ENCODE measurements at regions not wholly inside any gene's neighbourhood (a gene's known extent, or its start where the extent isn't known, plus 50 kb on each side); places are given as distances from the start of the nearest gene placed in this dataset.

GRCh38 chr10:10389182-10389581 lies 628.5 kb upstream of the CELF2 start:
- Histone ChIP-seq H3K9me3 (replicated peaks in 1 of 2; ENCODE audit: control insufficient read depth in 2 of 2, insufficient read depth in 1 of 2, low read depth in 1 of 2, low read length in 2 of 2) (no peaks in the 10 kb centered on the region), H2BK5ac (ENCODE audit: low read length) (no peak overlapping the region), H2AK5ac (ENCODE audit: low read depth, low read length) (no peak overlapping the region), H3K27me3 (ENCODE audit: control insufficient read depth in 3 of 3, insufficient read depth in 3 of 3, low read depth in 1 of 3, low read length in 3 of 3) (no peaks in the 10 kb centered on the region), H3K4me3 (ENCODE audit: low read length in 2 of 2) (no peak overlapping the region), H4K8ac (ENCODE audit: low read depth, low read length) (no peak overlapping the region), H3K27ac (replicated peaks; ENCODE audit: low read length) (no peak overlapping the region), H3K9ac (ENCODE audit: low read depth, low read length, poor library complexity) (no peak overlapping the region), H2BK120ac (ENCODE audit: low read depth, low read length) (no peak overlapping the region), H3K14ac (ENCODE audit: low read length) (no peak overlapping the region), H3K23ac (ENCODE audit: low read depth, low read length, poor library complexity) (no peak overlapping the region), H3K4me1 (ENCODE audit: control insufficient read depth in 2 of 2, insufficient read depth in 1 of 2, low read depth in 1 of 2, low read length in 2 of 2) (no peaks in the 10 kb centered on the region), H3K4me2 (ENCODE audit: insufficient read depth, low read length, poor library complexity, severe bottlenecking) (no peak overlapping the region), H3K4ac (ENCODE audit: low read length) (no peak overlapping the region), H2AFZ (ENCODE audit: low read length) (no peak overlapping the region), H2BK12ac (ENCODE audit: low read length) (no peak overlapping the region), H3K18ac (ENCODE audit: low read length) (no peak overlapping the region), H3K36me3 (replicated peaks in 1 of 2; ENCODE audit: control insufficient read depth in 2 of 2, insufficient read depth in 2 of 2, low read length in 2 of 2) (no peaks in the 10 kb centered on the region), H2BK15ac (ENCODE audit: low read length) (no peak overlapping the region), H4K91ac (ENCODE audit: low read depth, low read length, poor library complexity) (no peak overlapping the region), H3K79me1 (ENCODE audit: low read depth, low read length) (peaks cover 1% of the 10 kb centered on the region)
- no peak for DNase-seq (ENCODE audit: low spot score)
- no CpG with 5 or more reads among the region's 4 CpGs for WGBS, 2 donors (ENCODE audit: extremely low coverage in 2 of 2, insufficient read length in 2 of 2, insufficient replicate concordance in 1 of 2)

GRCh38 chr10:10392511-10392910 lies 625.2 kb upstream of the CELF2 start:
- no peaks in the 10 kb centered on the region for H3K27me3 ChIP-seq (ENCODE audit: control insufficient read depth in 3 of 3, insufficient read depth in 3 of 3, low read depth in 1 of 3, low read length in 3 of 3)
- DNase-seq (ENCODE audit: low spot score), result no peak

GRCh38 chr10:10394933-10395658 lies 622.6 kb upstream of the CELF2 start:
- no CpG with 5 or more reads among the region's 4 CpGs for WGBS, 2 donors (ENCODE audit: extremely low coverage in 2 of 2, insufficient read length in 2 of 2, insufficient replicate concordance in 1 of 2)
- Histone ChIP-seq H3K9ac (ENCODE audit: low read depth, low read length, poor library complexity) (no peak overlapping the region), H3K27ac (replicated peaks; ENCODE audit: low read length) (no peak overlapping the region), H2BK5ac (ENCODE audit: low read length) (no peak overlapping the region), H3K4me2 (ENCODE audit: insufficient read depth, low read length, poor library complexity, severe bottlenecking) (no peak overlapping the region), H2AK5ac (ENCODE audit: low read depth, low read length) (no peak overlapping the region), H3K18ac (ENCODE audit: low read length) (no peak overlapping the region), H3K9me3 (replicated peaks in 1 of 2; ENCODE audit: control insufficient read depth in 2 of 2, insufficient read depth in 1 of 2, low read depth in 1 of 2, low read length in 2 of 2) (peaks cover 0 to 3% of the 10 kb centered on the region in 2 donors), H3K27me3 (ENCODE audit: control insufficient read depth in 3 of 3, insufficient read depth in 3 of 3, low read depth in 1 of 3, low read length in 3 of 3) (no peaks in the 10 kb centered on the region), H2AFZ (ENCODE audit: low read length) (no peak overlapping the region), H4K91ac (ENCODE audit: low read depth, low read length, poor library complexity) (no peak overlapping the region), H3K14ac (ENCODE audit: low read length) (no peak overlapping the region), H3K4me1 (ENCODE audit: control insufficient read depth in 2 of 2, insufficient read depth in 1 of 2, low read depth in 1 of 2, low read length in 2 of 2) (no peaks in the 10 kb centered on the region), H3K79me1 (ENCODE audit: low read depth, low read length) (no peaks in the 10 kb centered on the region), H2BK120ac (ENCODE audit: low read depth, low read length) (no peak overlapping the region), H3K23ac (ENCODE audit: low read depth, low read length, poor library complexity) (no peak overlapping the region), H3K36me3 (replicated peaks in 1 of 2; ENCODE audit: control insufficient read depth in 2 of 2, insufficient read depth in 2 of 2, low read length in 2 of 2) (no peaks in the 10 kb centered on the region), H3K4ac (ENCODE audit: low read length) (no peak overlapping the region), H2BK15ac (ENCODE audit: low read length) (no peak overlapping the region), H3K4me3 (ENCODE audit: low read length in 2 of 2) (no peak overlapping the region), H4K8ac (ENCODE audit: low read depth, low read length) (no peak overlapping the region), H2BK12ac (ENCODE audit: low read length) (no peak overlapping the region)
- no peak for DNase-seq (ENCODE audit: low spot score)

More at GRCh38 chr10:10392511-10392910, 625.2 kb upstream of the CELF2 start:
- Histone ChIP-seq H4K8ac (ENCODE audit: low read depth, low read length) (no peak overlapping the region), H3K23ac (ENCODE audit: low read depth, low read length, poor library complexity) (no peak overlapping the region), H3K36me3 (replicated peaks in 1 of 2; ENCODE audit: control insufficient read depth in 2 of 2, insufficient read depth in 2 of 2, low read length in 2 of 2) (no peaks in the 10 kb centered on the region), H2BK5ac (ENCODE audit: low read length) (no peak overlapping the region), H3K9ac (ENCODE audit: low read depth, low read length, poor library complexity) (no peak overlapping the region), H2BK12ac (ENCODE audit: low read length) (no peak overlapping the region), H3K4me2 (ENCODE audit: insufficient read depth, low read length, poor library complexity, severe bottlenecking) (no peak overlapping the region), H3K27ac (replicated peaks; ENCODE audit: low read length) (no peak overlapping the region), H2AFZ (ENCODE audit: low read length) (no peak overlapping the region), H2BK15ac (ENCODE audit: low read length) (no peak overlapping the region), H3K14ac (ENCODE audit: low read length) (no peak overlapping the region), H3K18ac (ENCODE audit: low read length) (no peak overlapping the region), H3K4ac (ENCODE audit: low read length) (no peak overlapping the region), H3K9me3 (replicated peaks in 1 of 2; ENCODE audit: control insufficient read depth in 2 of 2, insufficient read depth in 1 of 2, low read depth in 1 of 2, low read length in 2 of 2) (peaks cover 0 to under 1% of the 10 kb centered on the region in 2 donors), H2AK5ac (ENCODE audit: low read depth, low read length) (no peak overlapping the region), H3K4me3 (ENCODE audit: low read length in 2 of 2) (no peak overlapping the region), H4K91ac (ENCODE audit: low read depth, low read length, poor library complexity) (no peak overlapping the region), H3K79me1 (ENCODE audit: low read depth, low read length) (peaks cover 1% of the 10 kb centered on the region), H2BK120ac (ENCODE audit: low read depth, low read length) (no peak overlapping the region), H3K4me1 (ENCODE audit: control insufficient read depth in 2 of 2, insufficient read depth in 1 of 2, low read depth in 1 of 2, low read length in 2 of 2) (no peaks in the 10 kb centered on the region)
- WGBS, 2 donors (ENCODE audit: extremely low coverage in 2 of 2, insufficient read length in 2 of 2, insufficient replicate concordance in 1 of 2), result no CpG with 5 or more reads among the region's 2 CpGs

- Histone ChIP-seq H3K4ac (ENCODE audit: low read length) (no peak overlapping the region), H3K79me1 (ENCODE audit: low read depth, low read length) (no peaks in the 10 kb centered on the region), H2BK15ac (ENCODE audit: low read length) (no peak overlapping the region), H2BK12ac (ENCODE audit: low read length) (no peak overlapping the region), H3K18ac (ENCODE audit: low read length) (no peak overlapping the region), H2AK5ac (ENCODE audit: low read depth, low read length) (no peak overlapping the region), H3K4me1 (ENCODE audit: control insufficient read depth in 2 of 2, insufficient read depth in 1 of 2, low read depth in 1 of 2, low read length in 2 of 2) (no peaks in the 10 kb centered on the region), H2BK120ac (ENCODE audit: low read depth, low read length) (no peak overlapping the region), H3K4me2 (ENCODE audit: insufficient read depth, low read length, poor library complexity, severe bottlenecking) (no peak overlapping the region), H3K9me3 (replicated peaks in 1 of 2; ENCODE audit: control insufficient read depth in 2 of 2, insufficient read depth in 1 of 2, low read depth in 1 of 2, low read length in 2 of 2) (peaks cover 0 to 3% of the 10 kb centered on the region in 2 donors), H2AFZ (ENCODE audit: low read length) (no peak overlapping the region), H3K27me3 (ENCODE audit: control insufficient read depth in 3 of 3, insufficient read depth in 3 of 3, low read depth in 1 of 3, low read length in 3 of 3) (no peaks in the 10 kb centered on the region), H3K27ac (replicated peaks; ENCODE audit: low read length) (no peak overlapping the region), H2BK5ac (ENCODE audit: low read length) (no peak overlapping the region), H3K23ac (ENCODE audit: low read depth, low read length, poor library complexity) (no peak overlapping the region), H3K9ac (ENCODE audit: low read depth, low read length, poor library complexity) (no peak overlapping the region), H4K91ac (ENCODE audit: low read depth, low read length, poor library complexity) (no peak overlapping the region), H3K4me3 (ENCODE audit: low read length in 2 of 2) (no peak overlapping the region), H4K8ac (ENCODE audit: low read depth, low read length) (no peak overlapping the region), H3K36me3 (replicated peaks in 1 of 2; ENCODE audit: control insufficient read depth in 2 of 2, insufficient read depth in 2 of 2, low read length in 2 of 2) (no peaks in the 10 kb centered on the region), H3K14ac (ENCODE audit: low read length) (no peak overlapping the region)
- WGBS, 2 donors (ENCODE audit: extremely low coverage in 2 of 2, insufficient read length in 2 of 2, insufficient replicate concordance in 1 of 2), result no CpG with 5 or more reads among the region's 3 CpGs
- no peak for DNase-seq (ENCODE audit: low spot score)
These were observed 621.1 kb upstream of the CELF2 start for GRCh38 chr10:10396601-10397000.

Measured in neuronal stem cell (in vitro differentiated cells).